Type B pancreatic cell (in vitro differentiated cells): ENCODE measurements at regions not wholly inside any gene's neighbourhood (a gene's known extent, or its start where the extent isn't known, plus 50 kb on each side); places are given as distances from the start of the nearest gene placed in this dataset.
"Not testable (repeated sequence)": the region's sequence is repeated elsewhere in the genome, so short reads cannot be mapped to it uniquely, and the experiment has no call there.

Experiments used
- DNase-seq: peaks from one replicate; pipeline ENCODE4 v3.0.0; 2021; ENCODE audit warnings: mixed read lengths; ENCODE audit not compliant: unreplicated experiment; ENCODE audit errors: extremely low spot score
- H3K27ac Mint-ChIP-seq: 2 replicates; pipeline ENCODE4 v1.8.0; 2021; ENCODE audit warnings: mild to moderate bottlenecking, mixed read lengths
- H3K27me3 Mint-ChIP-seq: 2 replicates; pipeline ENCODE4 v1.8.0; 2021; ENCODE audit warnings: mixed read lengths
- H3K36me3 Mint-ChIP-seq: 2 replicates; pipeline ENCODE4 v1.8.0; 2021; ENCODE audit warnings: mixed read lengths
- H3K4me1 Mint-ChIP-seq: one replicate; pipeline ENCODE4 v1.8.0; 2021; ENCODE audit warnings: mixed read lengths; ENCODE audit not compliant: unreplicated experiment
- H3K4me3 Mint-ChIP-seq: 2 replicates; pipeline ENCODE4 v1.8.0; 2021; ENCODE audit warnings: mild to moderate bottlenecking, mixed read lengths
- H3K9me3 Mint-ChIP-seq: 2 replicates; pipeline ENCODE4 v1.8.0; 2021; ENCODE audit warnings: mixed read lengths
- TF ChIP-seq, protein P1 (sequence below): fragments of 200-600 bp; sonication (generic); conservative IDR thresholded peaks from 2 replicates; pipeline ENCODE4 v1.5.0; 2021; ENCODE audit warnings: antibody characterized with exemption, mild to moderate bottlenecking

DNA sequence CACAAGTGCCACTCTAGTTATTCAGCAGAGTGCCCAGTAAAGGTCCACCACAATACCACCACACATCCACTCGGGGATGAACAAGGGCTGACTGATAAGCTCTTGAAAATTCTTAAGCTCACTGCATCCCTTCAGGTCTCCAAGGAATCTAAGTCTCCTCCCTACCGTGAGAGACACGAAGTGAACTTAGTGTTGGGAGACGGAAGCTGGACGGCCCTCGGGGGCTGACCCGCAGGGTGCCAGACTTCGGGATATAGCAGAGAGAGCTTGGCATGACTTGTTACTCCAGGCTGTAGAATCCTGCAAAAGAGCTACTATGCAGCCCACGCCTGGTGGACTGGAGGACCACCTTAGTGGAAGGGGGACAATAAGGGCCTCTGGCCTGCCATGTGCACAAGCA, 75.1 kb downstream of the LYZL1 start:
- not testable (repeated sequence) for DNase-seq, H3K27ac Mint-ChIP-seq, H3K4me1 Mint-ChIP-seq, H3K9me3 Mint-ChIP-seq, H3K4me3 Mint-ChIP-seq, H3K36me3 Mint-ChIP-seq
- H3K27me3 Mint-ChIP-seq = peaks cover 10% of the 10 kb centered on the region

DNA sequence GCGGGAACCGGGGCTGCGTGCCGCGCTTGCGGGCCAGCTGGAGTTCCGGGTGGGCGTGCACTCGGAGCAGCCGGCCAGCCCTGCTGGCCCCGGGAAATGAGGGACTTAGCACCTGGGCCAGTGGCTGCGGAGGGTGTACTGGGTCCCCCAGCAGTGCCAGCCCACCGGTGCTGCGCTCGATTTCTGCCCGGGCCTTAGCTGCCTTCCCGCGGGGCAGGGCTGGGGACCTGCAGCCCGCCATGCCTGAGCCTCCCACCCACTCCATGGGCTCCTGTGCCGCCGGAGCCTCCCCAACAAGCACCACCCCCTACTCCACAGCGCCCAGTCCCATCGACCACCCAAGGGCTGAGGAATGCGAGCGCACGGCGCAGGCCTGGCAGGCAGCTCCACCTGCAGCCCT, 77.3 kb downstream of the LYZL1 start:
- DNase-seq, H3K4me3 Mint-ChIP-seq, H3K27ac Mint-ChIP-seq, H3K36me3 Mint-ChIP-seq, H3K9me3 Mint-ChIP-seq: not testable (repeated sequence)
- H3K27me3 Mint-ChIP-seq = peaks cover 20% of the 10 kb centered on the region
- H3K4me1 Mint-ChIP-seq = peaks cover 17% of the 10 kb centered on the region

DNA sequence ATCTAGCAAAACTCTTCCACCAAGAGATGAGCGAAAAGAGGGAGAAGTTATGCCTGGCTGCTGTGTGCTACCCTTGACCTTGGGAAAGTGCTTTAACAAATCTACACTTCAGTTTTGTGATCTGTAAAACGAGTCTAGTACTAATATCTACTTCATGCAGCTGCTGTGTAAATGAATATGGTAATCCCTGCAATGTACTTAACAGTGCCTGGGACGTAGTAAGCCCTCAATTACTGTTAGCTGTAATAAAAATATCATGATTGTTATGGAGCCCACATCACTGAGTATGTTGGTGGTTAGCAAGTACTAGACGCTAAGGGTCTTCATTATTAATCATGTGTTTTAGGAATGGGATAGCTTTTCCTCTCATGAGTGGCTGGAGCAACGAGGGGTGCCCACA, 80.5 kb downstream of the LYZL1 start:
- TF ChIP-seq, protein P1, sequence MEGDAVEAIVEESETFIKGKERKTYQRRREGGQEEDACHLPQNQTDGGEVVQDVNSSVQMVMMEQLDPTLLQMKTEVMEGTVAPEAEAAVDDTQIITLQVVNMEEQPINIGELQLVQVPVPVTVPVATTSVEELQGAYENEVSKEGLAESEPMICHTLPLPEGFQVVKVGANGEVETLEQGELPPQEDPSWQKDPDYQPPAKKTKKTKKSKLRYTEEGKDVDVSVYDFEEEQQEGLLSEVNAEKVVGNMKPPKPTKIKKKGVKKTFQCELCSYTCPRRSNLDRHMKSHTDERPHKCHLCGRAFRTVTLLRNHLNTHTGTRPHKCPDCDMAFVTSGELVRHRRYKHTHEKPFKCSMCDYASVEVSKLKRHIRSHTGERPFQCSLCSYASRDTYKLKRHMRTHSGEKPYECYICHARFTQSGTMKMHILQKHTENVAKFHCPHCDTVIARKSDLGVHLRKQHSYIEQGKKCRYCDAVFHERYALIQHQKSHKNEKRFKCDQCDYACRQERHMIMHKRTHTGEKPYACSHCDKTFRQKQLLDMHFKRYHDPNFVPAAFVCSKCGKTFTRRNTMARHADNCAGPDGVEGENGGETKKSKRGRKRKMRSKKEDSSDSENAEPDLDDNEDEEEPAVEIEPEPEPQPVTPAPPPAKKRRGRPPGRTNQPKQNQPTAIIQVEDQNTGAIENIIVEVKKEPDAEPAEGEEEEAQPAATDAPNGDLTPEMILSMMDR = no peak
- no peak overlapping the region for H3K27ac Mint-ChIP-seq
- peaks cover 19% of the 10 kb centered on the region for H3K4me1 Mint-ChIP-seq
- H3K36me3 Mint-ChIP-seq = no peaks in the 10 kb centered on the region
- H3K4me3 Mint-ChIP-seq = no peak overlapping the region
- H3K27me3 Mint-ChIP-seq = peaks cover 18% of the 10 kb centered on the region
- H3K9me3 Mint-ChIP-seq = no peaks in the 10 kb centered on the region
- no peak for DNase-seq

DNA sequence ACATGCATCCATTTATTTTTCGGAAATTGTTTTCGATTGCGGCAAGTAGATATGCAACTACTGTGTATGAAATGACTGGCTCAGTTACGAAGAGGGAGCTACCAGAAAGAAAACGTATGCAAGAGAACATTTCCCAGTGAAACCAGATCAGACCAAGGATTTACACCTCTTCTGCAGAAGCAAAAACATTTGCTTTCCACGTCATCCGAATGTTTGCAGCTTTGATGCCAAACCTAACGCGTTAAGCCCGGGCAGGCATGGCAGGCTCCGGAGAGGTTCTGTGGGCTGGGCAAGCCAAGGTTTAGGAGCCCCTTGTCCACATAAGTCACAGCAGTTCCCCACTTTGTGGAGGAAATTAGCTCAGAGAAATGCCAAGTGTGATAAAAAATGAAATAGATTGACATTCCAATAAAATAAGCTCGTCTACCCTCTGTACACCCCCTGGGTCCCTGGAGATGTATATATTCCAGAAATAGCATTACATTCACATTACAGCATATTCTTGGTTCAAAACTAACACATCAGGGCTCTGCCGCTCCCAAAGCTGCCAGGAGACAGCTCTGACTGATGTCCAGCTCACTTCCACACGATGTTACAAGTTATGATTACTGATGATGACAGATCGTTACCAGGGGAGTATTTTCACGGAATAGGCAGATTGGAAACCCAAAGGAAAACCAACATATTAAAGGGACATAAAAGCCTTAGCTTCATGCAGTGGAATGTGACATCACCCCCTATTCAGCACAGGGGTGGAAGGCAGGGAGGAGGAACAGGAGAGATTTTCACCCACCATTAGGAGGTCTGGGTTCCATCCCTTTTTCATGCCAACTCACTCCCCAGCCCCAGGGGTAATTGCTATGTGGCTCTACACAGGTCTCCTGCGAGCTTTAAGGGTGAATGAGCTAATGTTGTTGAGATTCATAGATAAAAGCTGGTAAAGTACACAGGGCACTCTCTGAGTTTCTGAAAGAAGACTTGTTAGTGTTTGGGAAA, 81.5 kb downstream of the LYZL1 start:
- Mint-ChIP-seq H3K4me1 (peaks cover 19% of the 10 kb centered on the region), H3K4me3 (no peak overlapping the region), H3K36me3 (no peaks in the 10 kb centered on the region), H3K27me3 (peaks cover 18% of the 10 kb centered on the region), H3K9me3 (no peaks in the 10 kb centered on the region), H3K27ac (peak overlapping the region; percentile 12)
- DNase-seq = no peak
- TF ChIP-seq, protein P1 = no peak

DNA sequence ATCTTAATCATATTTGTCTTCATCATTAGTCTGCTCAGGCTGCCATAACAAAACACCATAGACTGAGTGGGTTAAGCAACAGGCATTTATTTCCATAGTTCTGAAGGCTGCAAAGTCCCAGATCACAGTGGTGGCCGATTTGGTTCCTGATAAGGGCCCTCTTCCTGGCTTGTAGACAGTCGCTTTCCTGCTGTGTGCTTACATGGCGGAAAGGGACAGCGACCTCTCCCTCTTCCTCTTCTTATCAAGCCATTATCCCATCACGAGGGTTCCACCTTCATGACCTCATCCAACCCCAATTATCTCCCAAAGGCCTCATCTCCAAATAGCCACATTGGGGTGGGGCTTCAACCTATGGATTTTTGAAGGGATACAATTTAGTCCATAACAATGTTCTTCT, 84.0 kb downstream of the LYZL1 start:
- no peaks in the 10 kb centered on the region for H3K9me3 Mint-ChIP-seq
- H3K4me1 Mint-ChIP-seq = peaks cover 23% of the 10 kb centered on the region
- H3K27me3 Mint-ChIP-seq = peaks cover 14% of the 10 kb centered on the region
- no peak for DNase-seq
- no peak overlapping the region for H3K4me3 Mint-ChIP-seq
- TF ChIP-seq, protein P1 = no peak
- H3K27ac Mint-ChIP-seq = no peak overlapping the region
- H3K36me3 Mint-ChIP-seq = no peaks in the 10 kb centered on the region

DNA sequence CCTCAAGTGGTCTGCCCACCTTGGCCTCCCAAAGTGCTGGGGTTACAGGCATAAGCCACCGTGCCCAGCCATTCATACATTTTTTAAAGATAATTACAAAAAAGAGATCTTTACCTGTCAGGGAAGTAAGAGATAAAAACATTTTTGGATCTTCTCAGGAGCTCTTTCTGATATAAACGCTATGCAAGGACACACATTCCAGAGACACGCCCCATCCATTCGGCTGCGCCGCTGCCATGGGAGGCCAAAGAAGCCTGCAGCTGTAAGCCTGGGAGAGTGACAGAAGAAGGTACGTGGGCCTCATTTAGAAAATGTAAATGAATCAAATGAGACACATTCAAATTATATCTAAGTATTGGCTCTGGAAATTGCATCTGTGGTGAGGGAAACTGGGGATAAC, 85.3 kb downstream of the LYZL1 start:
- Mint-ChIP-seq H3K27me3 (peaks cover 9% of the 10 kb centered on the region), H3K36me3 (no peaks in the 10 kb centered on the region), H3K9me3 (no peaks in the 10 kb centered on the region), H3K27ac (peak overlapping the region; percentile 41), H3K4me1 (peaks cover 28% of the 10 kb centered on the region), H3K4me3 (no peak overlapping the region)
- TF ChIP-seq, protein P1 = no peak
- no peak for DNase-seq
